GM23338 (cell line): ENCODE measurements at regions not wholly inside any gene's neighbourhood (a gene's known extent, or its start where the extent isn't known, plus 50 kb on each side); places are given as distances from the start of the nearest gene placed in this dataset.

ENCODE experiments used
- ATAC-seq: fragments of 200-7000 bp; cut with Tn5 transposase; 3 replicates; pipeline ENCODE4 v1.9.1; 2020
- DNase-seq: peaks from one replicate; pipeline ENCODE4 v3.0.0-alpha.2; 2015; ENCODE audit warnings: low spot score
- H2AFZ ChIP-seq: fragments of 200-600 bp; sonication (generic); 2 replicates; pipeline ENCODE4 v1.8.0; 2016; ENCODE audit warnings: antibody characterized with exemption, mild to moderate bottlenecking, moderate library complexity
- H3F3A ChIP-seq: fragments of 200-600 bp; sonication (generic); replicated peaks from 2 replicates; pipeline ENCODE4 v1.8.0; 2017; ENCODE audit warnings: antibody characterized with exemption, mixed run types, low read depth
- H3K27ac ChIP-seq: fragments of 200-600 bp; sonication (generic); 2 replicates; pipeline ENCODE4 v1.6.1; 2016; ENCODE audit warnings: low read depth
- H3K27me3 ChIP-seq: fragments of 200-600 bp; sonication (generic); 2 replicates; pipeline ENCODE4 v1.8.0; 2016; ENCODE audit warnings: mild to moderate bottlenecking, mixed run types, moderate library complexity; ENCODE audit not compliant: insufficient read depth
- H3K36me3 ChIP-seq: fragments of 200-600 bp; sonication (generic); 2 replicates; pipeline ENCODE4 v1.8.0; 2016; ENCODE audit warnings: mild to moderate bottlenecking; ENCODE audit not compliant: insufficient read depth
- H3K4me1 ChIP-seq: fragments of 200-600 bp; sonication (generic); 2 replicates; pipeline ENCODE4 v1.8.0; 2016; ENCODE audit warnings: mild to moderate bottlenecking, moderate library complexity; ENCODE audit not compliant: insufficient read depth
- H3K4me2 ChIP-seq: fragments of 200-600 bp; sonication (generic); 2 replicates; pipeline ENCODE4 v1.7.1; 2017; ENCODE audit warnings: mixed run types
- H3K4me3 ChIP-seq: fragments of 200-600 bp; sonication (generic); 2 replicates; pipeline ENCODE4 v1.6.1; 2016; ENCODE audit warnings: mixed run types
- H3K79me2 ChIP-seq: fragments of 200-600 bp; sonication (generic); replicated peaks from 2 replicates; pipeline ENCODE4 v1.8.0; 2017; ENCODE audit warnings: mild to moderate bottlenecking; ENCODE audit not compliant: insufficient read depth
- H3K9me2 ChIP-seq: fragments of 200-600 bp; sonication (generic); 2 replicates; pipeline ENCODE4 v1.8.0; 2017; ENCODE audit not compliant: insufficient read depth
- H4K20me1 ChIP-seq: fragments of 200-600 bp; sonication (generic); replicated peaks from 2 replicates; pipeline ENCODE4 v1.8.0; 2017; ENCODE audit warnings: mild to moderate bottlenecking; ENCODE audit not compliant: insufficient read depth
- H3K27ac Mint-ChIP-seq: 2 replicates; pipeline ENCODE4 v1.8.0; 2020; ENCODE audit warnings: inconsistent platforms, mild to moderate bottlenecking, moderate library complexity, mixed read lengths
- H3K27me3 Mint-ChIP-seq: 3 replicates; pipeline ENCODE4 v1.8.0; 2022; ENCODE audit warnings: low read depth, mild to moderate bottlenecking, moderate library complexity, mixed read lengths, inconsistent platforms; ENCODE audit not compliant: insufficient read depth, poor library complexity
- H3K36me3 Mint-ChIP-seq: 3 replicates; pipeline ENCODE4 v1.8.0; 2021; ENCODE audit warnings: low read depth, mild to moderate bottlenecking, inconsistent platforms, moderate library complexity, mixed read lengths
- H3K4me1 Mint-ChIP-seq: 3 replicates; pipeline ENCODE4 v1.8.0; 2020; ENCODE audit warnings: mild to moderate bottlenecking, inconsistent platforms, mixed read lengths
- H3K4me3 Mint-ChIP-seq: 3 replicates; pipeline ENCODE4 v1.8.0; 2021; ENCODE audit warnings: moderate library complexity, mild to moderate bottlenecking, inconsistent platforms, mixed read lengths
- H3K9me3 Mint-ChIP-seq: 3 replicates; pipeline ENCODE4 v1.8.0; 2020; ENCODE audit warnings: moderate library complexity, mild to moderate bottlenecking, inconsistent platforms, mixed read lengths
- EZH2 ChIP-seq: fragments of 200-600 bp; sonication (generic); IDR thresholded peaks from one replicate; pipeline ENCODE4 v1.8.0; 2017; ENCODE audit warnings: antibody characterized with exemption, mild to moderate bottlenecking, low read depth; ENCODE audit not compliant: unreplicated experiment
- JUNB ChIP-seq: IDR thresholded peaks from one replicate; pipeline ENCODE4 v1.6.1; 2016; ENCODE audit warnings: antibody characterized with exemption; ENCODE audit not compliant: unreplicated experiment
- NANOG ChIP-seq: IDR thresholded peaks from 2 replicates; pipeline ENCODE4 v1.6.1; 2016; ENCODE audit warnings: antibody characterized with exemption, borderline replicate concordance
- POLR2AphosphoS5 ChIP-seq: IDR thresholded peaks from 2 replicates; pipeline ENCODE4 v1.6.1; 2016; ENCODE audit warnings: antibody characterized with exemption, low read depth
- ZNF331 ChIP-seq: fragments of 250-450 bp; sonication (Bioruptor Pico); IDR thresholded peaks from 2 replicates; pipeline ENCODE4 v1.5.0; 2020; ENCODE audit warnings: low read depth, mild to moderate bottlenecking, moderate library complexity
- TF ChIP-seq, protein P1 (sequence below): fragments of 250-450 bp; sonication (Bioruptor Pico); IDR thresholded peaks from 2 replicates; pipeline ENCODE4 v1.5.0; 2020; ENCODE audit warnings: mild to moderate bottlenecking, moderate library complexity

- Histone ChIP-seq H3K9me2 (no peaks in the 10 kb centered on the region), H3F3A (no peaks in the 10 kb centered on the region), H3K27me3 (no peaks in the 10 kb centered on the region), H3K4me1 (no peaks in the 10 kb centered on the region), H4K20me1 (no peaks in the 10 kb centered on the region), H2AFZ (no peak overlapping the region), H3K79me2 (no peaks in the 10 kb centered on the region), H3K4me3 (no peak overlapping the region), H3K36me3 (peaks cover 11% of the 10 kb centered on the region; the same call in 1 of the 2 replicates), H3K4me2 (no peak overlapping the region), H3K27ac (no peak overlapping the region)
- DNase-seq, result no peak
- peaks cover 33% of the 10 kb centered on the region for H3K36me3 Mint-ChIP-seq
- peaks cover 7% of the 10 kb centered on the region; the same call in 2 of the 3 replicates for H3K4me1 Mint-ChIP-seq
- H3K9me3 Mint-ChIP-seq, result peaks cover 74% of the 10 kb centered on the region
- no peak for TF ChIP-seq EZH2
- TF ChIP-seq NANOG, result no peak
- H3K27me3 Mint-ChIP-seq, result no peaks in the 10 kb centered on the region
- ATAC-seq, result no peak
- H3K27ac Mint-ChIP-seq, result no peak overlapping the region
- H3K4me3 Mint-ChIP-seq, result no peak overlapping the region
Measured at GRCh38 chr3:6510713-6511112, 350.2 kb upstream of the GRM7 start.

DNA sequence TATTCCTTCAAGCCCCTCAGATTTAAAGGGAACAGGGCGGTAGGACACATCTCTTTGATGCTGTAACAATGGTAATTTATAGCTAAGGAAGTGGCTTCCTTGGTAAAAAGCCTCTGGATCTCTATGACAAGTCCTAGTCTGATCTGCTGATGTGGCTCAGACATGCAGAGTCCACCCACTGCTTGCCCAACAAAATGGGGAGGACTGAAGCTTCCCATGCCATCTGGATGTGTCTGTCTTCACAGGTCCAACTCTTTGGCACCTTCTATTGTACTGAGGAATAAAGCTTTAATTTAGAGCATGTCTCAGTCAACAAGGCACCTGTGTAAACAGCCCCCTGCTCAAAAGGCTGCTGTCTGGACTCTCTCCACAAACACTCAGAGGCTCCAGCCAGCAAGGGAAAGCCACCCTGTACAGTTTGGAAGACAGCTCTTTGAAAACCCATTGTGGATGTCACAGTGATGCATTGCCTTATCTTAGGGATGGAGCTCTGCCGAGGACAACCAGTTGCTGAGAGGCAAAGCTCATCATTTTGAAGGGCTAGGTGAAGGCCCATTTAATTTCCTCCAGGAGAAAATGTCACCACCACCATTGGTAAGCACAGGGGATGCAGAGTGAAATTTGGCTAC, 348.6 kb upstream of the GRM7 start:
- ATAC-seq (no peak), DNase-seq (no peak)
- peaks cover 37% of the 10 kb centered on the region for H3K36me3 Mint-ChIP-seq
- no peaks in the 10 kb centered on the region for H3K9me2 ChIP-seq
- no peaks in the 10 kb centered on the region for H3F3A ChIP-seq
- no peaks in the 10 kb centered on the region for H4K20me1 ChIP-seq
- no peak overlapping the region for H3K27ac Mint-ChIP-seq
- H3K4me1 ChIP-seq, result no peaks in the 10 kb centered on the region
- no peaks in the 10 kb centered on the region for H3K27me3 Mint-ChIP-seq
- H3K4me3 ChIP-seq, result no peak overlapping the region
- no peak overlapping the region for H2AFZ ChIP-seq
- TF ChIP-seq EZH2 (no peak), ZNF331 (CRISPR knock-in tag) (no peak), NANOG (no peak)
- H3K27me3 ChIP-seq, result no peaks in the 10 kb centered on the region
- H3K9me3 Mint-ChIP-seq, result peaks cover 75% of the 10 kb centered on the region
- no peak overlapping the region for H3K4me3 Mint-ChIP-seq
- H3K27ac ChIP-seq, result no peak overlapping the region
- peaks cover 11% of the 10 kb centered on the region; the same call in 1 of the 2 replicates for H3K36me3 ChIP-seq
- no peak overlapping the region for H3K4me2 ChIP-seq
- H3K4me1 Mint-ChIP-seq, result peaks cover 21% of the 10 kb centered on the region; the same call in 2 of the 3 replicates
- no peaks in the 10 kb centered on the region for H3K79me2 ChIP-seq

- Mint-ChIP-seq H3K4me3 (no peak overlapping the region), H3K27me3 (peaks cover 6% of the 10 kb centered on the region), H3K27ac (no peak overlapping the region), H3K36me3 (peaks cover 59% of the 10 kb centered on the region), H3K4me1 (peaks cover 32% of the 10 kb centered on the region), H3K9me3 (peaks cover 85% of the 10 kb centered on the region)
- H3K4me3 ChIP-seq, result no peak overlapping the region
- H3K36me3 ChIP-seq, result no peaks in the 10 kb centered on the region
- no peak overlapping the region for H3K4me2 ChIP-seq
- H3K4me1 ChIP-seq, result no peaks in the 10 kb centered on the region
- H3K9me2 ChIP-seq, result no peaks in the 10 kb centered on the region
- H3K27me3 ChIP-seq, result no peaks in the 10 kb centered on the region
- no peak overlapping the region for H3K27ac ChIP-seq
- no peak for DNase-seq
- no peaks in the 10 kb centered on the region for H3K79me2 ChIP-seq
- ATAC-seq, result no peak
- no peaks in the 10 kb centered on the region for H3F3A ChIP-seq
- no peaks in the 10 kb centered on the region for H4K20me1 ChIP-seq
- no peak overlapping the region for H2AFZ ChIP-seq
- TF ChIP-seq POLR2AphosphoS5 (no peak), ZNF331 (CRISPR knock-in tag) (no peak), NANOG (no peak), JUNB (no peak)
- TF ChIP-seq, protein P1, sequence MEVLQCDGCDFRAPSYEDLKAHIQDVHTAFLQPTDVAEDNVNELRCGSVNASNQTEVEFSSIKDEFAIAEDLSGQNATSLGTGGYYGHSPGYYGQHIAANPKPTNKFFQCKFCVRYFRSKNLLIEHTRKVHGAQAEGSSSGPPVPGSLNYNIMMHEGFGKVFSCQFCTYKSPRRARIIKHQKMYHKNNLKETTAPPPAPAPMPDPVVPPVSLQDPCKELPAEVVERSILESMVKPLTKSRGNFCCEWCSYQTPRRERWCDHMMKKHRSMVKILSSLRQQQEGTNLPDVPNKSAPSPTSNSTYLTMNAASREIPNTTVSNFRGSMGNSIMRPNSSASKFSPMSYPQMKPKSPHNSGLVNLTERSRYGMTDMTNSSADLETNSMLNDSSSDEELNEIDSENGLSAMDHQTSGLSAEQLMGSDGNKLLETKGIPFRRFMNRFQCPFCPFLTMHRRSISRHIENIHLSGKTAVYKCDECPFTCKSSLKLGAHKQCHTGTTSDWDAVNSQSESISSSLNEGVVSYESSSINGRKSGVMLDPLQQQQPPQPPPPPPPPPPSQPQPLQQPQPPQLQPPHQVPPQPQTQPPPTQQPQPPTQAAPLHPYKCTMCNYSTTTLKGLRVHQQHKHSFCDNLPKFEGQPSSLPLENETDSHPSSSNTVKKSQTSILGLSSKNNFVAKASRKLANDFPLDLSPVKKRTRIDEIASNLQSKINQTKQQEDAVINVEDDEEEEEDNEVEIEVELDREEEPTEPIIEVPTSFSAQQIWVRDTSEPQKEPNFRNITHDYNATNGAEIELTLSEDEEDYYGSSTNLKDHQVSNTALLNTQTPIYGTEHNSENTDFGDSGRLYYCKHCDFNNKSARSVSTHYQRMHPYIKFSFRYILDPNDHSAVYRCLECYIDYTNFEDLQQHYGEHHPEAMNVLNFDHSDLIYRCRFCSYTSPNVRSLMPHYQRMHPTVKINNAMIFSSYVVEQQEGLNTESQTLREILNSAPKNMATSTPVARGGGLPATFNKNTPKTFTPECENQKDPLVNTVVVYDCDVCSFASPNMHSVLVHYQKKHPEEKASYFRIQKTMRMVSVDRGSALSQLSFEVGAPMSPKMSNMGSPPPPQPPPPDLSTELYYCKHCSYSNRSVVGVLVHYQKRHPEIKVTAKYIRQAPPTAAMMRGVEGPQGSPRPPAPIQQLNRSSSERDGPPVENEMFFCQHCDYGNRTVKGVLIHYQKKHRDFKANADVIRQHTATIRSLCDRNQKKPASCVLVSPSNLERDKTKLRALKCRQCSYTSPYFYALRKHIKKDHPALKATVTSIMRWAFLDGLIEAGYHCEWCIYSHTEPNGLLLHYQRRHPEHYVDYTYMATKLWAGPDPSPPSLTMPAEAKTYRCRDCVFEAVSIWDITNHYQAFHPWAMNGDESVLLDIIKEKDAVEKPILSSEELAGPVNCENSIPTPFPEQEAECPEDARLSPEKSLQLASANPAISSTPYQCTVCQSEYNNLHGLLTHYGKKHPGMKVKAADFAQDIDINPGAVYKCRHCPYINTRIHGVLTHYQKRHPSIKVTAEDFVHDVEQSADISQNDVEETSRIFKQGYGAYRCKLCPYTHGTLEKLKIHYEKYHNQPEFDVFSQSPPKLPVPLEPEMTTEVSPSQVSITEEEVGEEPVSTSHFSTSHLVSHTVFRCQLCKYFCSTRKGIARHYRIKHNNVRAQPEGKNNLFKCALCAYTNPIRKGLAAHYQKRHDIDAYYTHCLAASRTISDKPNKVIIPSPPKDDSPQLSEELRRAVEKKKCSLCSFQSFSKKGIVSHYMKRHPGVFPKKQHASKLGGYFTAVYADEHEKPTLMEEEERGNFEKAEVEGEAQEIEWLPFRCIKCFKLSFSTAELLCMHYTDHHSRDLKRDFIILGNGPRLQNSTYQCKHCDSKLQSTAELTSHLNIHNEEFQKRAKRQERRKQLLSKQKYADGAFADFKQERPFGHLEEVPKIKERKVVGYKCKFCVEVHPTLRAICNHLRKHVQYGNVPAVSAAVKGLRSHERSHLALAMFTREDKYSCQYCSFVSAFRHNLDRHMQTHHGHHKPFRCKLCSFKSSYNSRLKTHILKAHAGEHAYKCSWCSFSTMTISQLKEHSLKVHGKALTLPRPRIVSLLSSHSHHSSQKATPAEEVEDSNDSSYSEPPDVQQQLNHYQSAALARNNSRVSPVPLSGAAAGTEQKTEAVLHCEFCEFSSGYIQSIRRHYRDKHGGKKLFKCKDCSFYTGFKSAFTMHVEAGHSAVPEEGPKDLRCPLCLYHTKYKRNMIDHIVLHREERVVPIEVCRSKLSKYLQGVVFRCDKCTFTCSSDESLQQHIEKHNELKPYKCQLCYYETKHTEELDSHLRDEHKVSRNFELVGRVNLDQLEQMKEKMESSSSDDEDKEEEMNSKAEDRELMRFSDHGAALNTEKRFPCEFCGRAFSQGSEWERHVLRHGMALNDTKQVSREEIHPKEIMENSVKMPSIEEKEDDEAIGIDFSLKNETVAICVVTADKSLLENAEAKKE, result no peak
Measured at GRCh38 chr3:6516143-6516542, 344.8 kb upstream of the GRM7 start.
